Gastrocnemius medialis (tissue), 4 donors: ENCODE measurements at regions not wholly inside any gene's neighbourhood (a gene's known extent, or its start where the extent isn't known, plus 50 kb on each side); places are given as distances from the start of the nearest gene placed in this dataset.

ENCODE experiments used
- ATAC-seq, 2 donors: fragments of 150-250 bp; one replicate each; pipeline ENCODE4 v1.9.1; 2016
- DNase-seq, 2 donors: peaks; one replicate each; pipeline ENCODE4 v3.0.0-alpha.2; 2019
- H3K27ac ChIP-seq, 4 donors: fragments of 200-600 bp; sonication (generic); 1 replicate in 1 of 4; 2 replicates in 3 of 4; pipeline ENCODE4 v1.5.1; 2016 to 2018; ENCODE audit warnings: mild to moderate bottlenecking in 2 of 4, moderate library complexity in 1 of 4
- H3K27me3 ChIP-seq, 3 donors: fragments of 200-600 bp; sonication (generic) in 2 of 3; 1 replicate in 1 of 3; 2 replicates in 2 of 3; pipeline versions ENCODE4 v1.5.1 to v1.6.0; 2016 to 2019; ENCODE audit warnings: mild to moderate bottlenecking in 1 of 3, moderate library complexity in 1 of 3
- H3K36me3 ChIP-seq, 2 donors: fragments of 200-600 bp; sonication (generic) in 1 of 2; one replicate each; pipeline ENCODE4 v1.5.1; 2017 to 2018
- H3K4me1 ChIP-seq, 2 donors: fragments of 200-600 bp; sonication (generic) in 1 of 2; one replicate each; pipeline ENCODE4 v1.5.1; 2016 to 2017; ENCODE audit warnings: mild to moderate bottlenecking in 2 of 2
- H3K4me3 ChIP-seq, 4 donors: fragments of 200-600 bp; sonication (generic) in 3 of 4; 1 replicate in 1 of 4; 2 replicates in 3 of 4; pipeline ENCODE4 v1.5.1; 2016 to 2019; ENCODE audit warnings: mild to moderate bottlenecking in 2 of 4
- H3K9me3 ChIP-seq, 3 donors: fragments of 200-600 bp; sonication (generic) in 2 of 3; 1 replicate in 1 of 3; 2 replicates in 2 of 3; pipeline ENCODE4 v1.5.1; 2016 to 2019
- CTCF ChIP-seq, 5 experiments: fragments of 450-650 bp in 3 of 5; fragments of 200-600 bp in 2 of 5; sonication (generic) in 2 of 5; IDR thresholded peaks in 4 of 5; conservative IDR thresholded peaks in 1 of 5; 1 replicate in 4 of 5; 2 replicates in 1 of 5; pipeline ENCODE4 v1.5.1; 2016 to 2019; ENCODE audit warnings: antibody characterized with exemption in 5 of 5, mild to moderate bottlenecking in 3 of 5, moderate library complexity in 3 of 5
- POLR2A ChIP-seq, 2 donors: fragments of 450-650 bp; IDR thresholded peaks; one replicate each; pipeline ENCODE4 v1.6.1; 2017; ENCODE audit warnings: antibody characterized with exemption in 2 of 2, mild to moderate bottlenecking in 2 of 2, moderate library complexity in 2 of 2
- in situ Hi-C, 4 donors: fragments of 200-750 bp; cut with MboI; loops; one replicate each; pipeline versions ENCODE4 v1.15.0 to v1.8.0; 2017; ENCODE audit warnings: low sequenced_read_pairs in 4 of 4
- intact Hi-C: fragments of 100-400 bp; cut with DNase I; formaldehyde crosslinking; loops from one replicate; pipeline ENCODE4 v1.15.1; 2023; ENCODE audit warnings: low total_unique reads

DNA sequence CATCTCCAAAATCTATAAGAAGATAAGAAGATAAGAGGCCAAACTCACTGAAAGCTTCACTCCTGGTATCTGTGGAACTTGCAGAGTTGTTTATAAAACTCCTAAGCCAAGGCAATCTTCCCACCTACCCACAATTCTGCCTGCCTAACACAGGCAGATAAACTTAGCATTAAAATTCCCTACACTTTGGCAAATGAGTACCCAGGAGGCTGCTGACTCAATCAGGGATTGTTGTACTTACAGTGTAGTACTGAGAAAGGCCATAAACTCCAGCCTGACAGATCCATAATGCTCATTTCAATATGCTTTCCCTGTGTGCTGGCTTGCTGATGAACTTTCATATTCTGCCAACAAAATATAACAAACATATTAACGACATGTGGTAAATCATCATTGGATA lies 725.2 kb downstream of the BRINP1 start:
- Histone ChIP-seq H3K27me3 (no peaks in the 10 kb centered on the region), H3K4me1 (no peaks in the 10 kb centered on the region), H3K9me3 (no peaks in the 10 kb centered on the region), H3K27ac (no peak overlapping the region), H3K36me3 (no peaks in the 10 kb centered on the region), H3K4me3 (no peak overlapping the region)
- ATAC-seq: no peak
- no peak for TF ChIP-seq POLR2A (IDR thresholded peaks at IDR 0.05)
- TF ChIP-seq CTCF (IDR thresholded peaks at IDR 0.05 in 4 of 5, conservative IDR thresholded peaks at IDR 0.05 in 1 of 5): no peak
- DNase-seq: no peak
- in situ Hi-C loops: no loop called here
- intact Hi-C loops: no loop called here

GRCh38 chr9:118647331-118647730 lies 721.9 kb downstream of the BRINP1 start:
- ATAC-seq (no peak), DNase-seq (no peak)
- no peaks in the 10 kb centered on the region for H3K36me3 ChIP-seq
- no peaks in the 10 kb centered on the region for H3K27me3 ChIP-seq
- intact Hi-C loops (no loop called here), in situ Hi-C loops (no loop called here)
- TF ChIP-seq POLR2A (IDR thresholded peaks at IDR 0.05) (no peak), CTCF (IDR thresholded peaks at IDR 0.05 in 4 of 5, conservative IDR thresholded peaks at IDR 0.05 in 1 of 5) (no peak)
- no peaks in the 10 kb centered on the region for H3K9me3 ChIP-seq
- H3K27ac ChIP-seq: no peak overlapping the region
- H3K4me1 ChIP-seq: no peaks in the 10 kb centered on the region
- H3K4me3 ChIP-seq: no peak overlapping the region

DNA sequence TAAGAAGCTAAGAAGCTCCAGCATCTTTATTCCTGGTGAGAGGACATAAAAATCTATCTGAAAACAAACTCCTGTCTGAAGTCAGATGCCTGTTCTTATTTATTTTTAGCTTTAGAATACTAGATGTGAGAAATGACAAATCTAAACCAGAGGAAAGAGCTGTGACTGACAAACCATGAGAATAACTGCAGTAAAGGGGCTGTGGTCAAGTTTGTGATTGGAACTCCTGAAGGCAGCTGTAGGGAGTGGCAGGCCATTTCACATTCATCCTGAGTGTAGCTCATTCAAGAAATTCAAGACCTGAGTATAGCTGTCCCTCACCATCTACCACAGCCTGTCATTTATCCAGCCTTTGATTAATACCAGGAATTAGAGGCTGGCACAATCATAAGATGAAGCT lies 718.8 kb downstream of the BRINP1 start:
- no peak overlapping the region for H3K4me3 ChIP-seq
- in situ Hi-C loops: no loop called here
- intact Hi-C loops: no loop called here
- DNase-seq: no peak
- TF ChIP-seq POLR2A (IDR thresholded peaks at IDR 0.05) (no peak), CTCF (IDR thresholded peaks at IDR 0.05 in 4 of 5, conservative IDR thresholded peaks at IDR 0.05 in 1 of 5) (no peak)
- no peaks in the 10 kb centered on the region for H3K36me3 ChIP-seq
- no peak overlapping the region for H3K27ac ChIP-seq
- ATAC-seq: no peak
- H3K27me3 ChIP-seq: no peaks in the 10 kb centered on the region
- H3K4me1 ChIP-seq: no peaks in the 10 kb centered on the region
- no peaks in the 10 kb centered on the region for H3K9me3 ChIP-seq

DNA sequence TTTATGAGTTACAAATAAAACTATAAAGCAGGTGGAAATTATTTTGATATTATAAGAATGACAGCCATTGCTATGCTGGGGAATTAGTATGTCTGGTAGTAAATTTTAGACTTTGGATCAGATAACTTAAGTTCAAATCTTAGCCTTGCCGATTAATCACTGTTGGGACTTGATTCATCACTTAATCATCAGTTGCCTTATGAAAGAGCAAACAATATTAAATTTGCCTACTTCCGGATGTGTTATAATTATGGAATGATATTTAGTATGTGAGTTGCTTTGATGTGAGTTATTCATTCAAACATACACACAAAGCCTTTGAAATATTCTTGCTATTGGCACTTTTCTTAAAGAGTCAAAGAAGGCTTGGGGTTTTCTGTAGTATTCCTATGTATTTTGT lies 717.7 kb downstream of the BRINP1 start:
- Histone ChIP-seq H3K27me3 (no peaks in the 10 kb centered on the region), H3K9me3 (no peaks in the 10 kb centered on the region)
- in situ Hi-C loops: no loop called here

More for the DNA sequence above, 717.7 kb downstream of the BRINP1 start:
- no peak for TF ChIP-seq CTCF (IDR thresholded peaks at IDR 0.05 in 4 of 5, conservative IDR thresholded peaks at IDR 0.05 in 1 of 5)
- no peak for TF ChIP-seq POLR2A (IDR thresholded peaks at IDR 0.05)
- Histone ChIP-seq H3K4me3 (no peak overlapping the region), H3K36me3 (no peaks in the 10 kb centered on the region), H3K4me1 (no peaks in the 10 kb centered on the region), H3K27ac (no peak overlapping the region)
- ATAC-seq (no peak), DNase-seq (no peak)
- intact Hi-C loops: no loop called here
